K562 (cell line): ENCODE measurements at regions not wholly inside any gene's neighbourhood (a gene's known extent, or its start where the extent isn't known, plus 50 kb on each side); places are given as distances from the start of the nearest gene placed in this dataset.

Experiments
- HOXB6 ChIP-seq: fragments of 250-450 bp; sonication (Bioruptor Pico); IDR thresholded peaks from 2 replicates; pipeline ENCODE4 v1.5.1; 2022; ENCODE audit warnings: mild to moderate bottlenecking, borderline replicate concordance
- KDM4B ChIP-seq, 2 experiments: fragments of 450-650 bp in 1 of 2; sonication (generic) in 1 of 2; IDR thresholded peaks; 2 replicates each; pipeline ENCODE4 v1.6.1; 2016 to 2017; ENCODE audit warnings: borderline replicate concordance in 2 of 2, antibody characterized with exemption in 1 of 2, low read depth in 1 of 2, mild to moderate bottlenecking in 1 of 2
- PCBP1 ChIP-seq: fragments of 200-400 bp; formaldehyde crosslinking; IDR thresholded peaks from 2 replicates; pipeline ENCODE4 v1.6.1; 2018; ENCODE audit warnings: mild to moderate bottlenecking, low read depth, low read length; ENCODE audit not compliant: poor library complexity, severe bottlenecking
- SREBF1 ChIP-seq: fragments of 150-350 bp; IDR thresholded peaks from 2 replicates; pipeline ENCODE4 v1.6.1; 2014; ENCODE audit warnings: antibody characterized with exemption, low read depth, low read length, borderline replicate concordance
- TF ChIP-seq, protein P1 (sequence below), 2 experiments: fragments of 450-650 bp; conservative IDR thresholded peaks; 2 replicates each; pipeline ENCODE4 v1.6.1; 2017; ENCODE audit warnings: mild to moderate bottlenecking in 2 of 2, moderate library complexity in 2 of 2
- TF ChIP-seq, protein P2 (sequence below): sonication (generic); formaldehyde crosslinking; IDR thresholded peaks from 2 replicates; pipeline ENCODE4 v1.8.0; 2022; ENCODE audit warnings: missing genetic modification reagents, mild to moderate bottlenecking, moderate library complexity, borderline replicate concordance
- TF ChIP-seq, protein P3 (sequence below): fragments of 250-450 bp; sonication (Bioruptor Pico); IDR thresholded peaks from 2 replicates; pipeline ENCODE4 v1.4.0; 2020; ENCODE audit warnings: mild to moderate bottlenecking, moderate library complexity
- TF ChIP-seq, protein P4 (sequence below): fragments of 250-450 bp; sonication (Bioruptor Pico); IDR thresholded peaks from 2 replicates; pipeline ENCODE4 v1.5.0; 2021; ENCODE audit warnings: mild to moderate bottlenecking, moderate library complexity
- TF ChIP-seq, protein P5 (sequence below): fragments of 250-450 bp; sonication (Bioruptor Pico); IDR thresholded peaks from 2 replicates; pipeline ENCODE4 v1.8.0; 2021; ENCODE audit warnings: moderate library complexity, mild to moderate bottlenecking, inconsistent platforms
- TF ChIP-seq, protein P6 (sequence below): fragments of 250-450 bp; sonication (Bioruptor Pico); IDR thresholded peaks from 2 replicates; pipeline ENCODE4 v1.5.0; 2020; ENCODE audit warnings: mild to moderate bottlenecking, borderline replicate concordance

DNA sequence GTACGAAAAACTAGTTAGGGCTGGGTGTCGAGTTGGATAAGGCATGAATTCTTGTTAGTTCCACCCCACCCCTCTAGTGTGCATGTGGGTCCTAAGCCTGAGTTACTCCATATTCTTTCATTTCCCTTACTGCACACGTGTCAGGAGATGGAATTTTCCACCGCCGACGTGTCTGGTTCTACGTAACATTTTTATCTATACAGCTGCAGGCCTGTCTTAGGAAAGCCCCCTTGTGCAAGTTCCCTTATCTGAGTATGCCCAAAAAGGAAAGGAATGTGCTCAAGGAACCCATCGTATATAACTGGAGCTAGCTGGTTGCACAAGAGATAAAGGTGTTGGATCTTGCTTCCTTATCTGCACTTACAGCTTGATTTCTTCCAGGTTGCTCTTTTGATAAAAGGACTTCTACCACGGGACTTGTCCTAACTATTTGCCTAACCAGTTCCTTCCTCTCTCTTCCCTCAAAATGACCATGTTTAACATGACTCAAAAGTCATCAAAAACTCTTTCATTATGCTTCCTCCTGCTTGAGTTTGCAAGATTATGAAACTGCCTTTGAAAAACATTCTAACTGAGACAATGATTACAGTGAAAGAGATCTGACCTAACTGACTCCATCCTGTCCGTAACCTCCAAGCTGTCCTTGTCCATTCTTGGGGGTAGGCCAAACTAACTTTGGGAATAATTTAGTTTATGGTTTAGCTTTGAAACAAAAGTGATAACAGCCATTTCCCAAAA is 181.4 kb downstream of the AKR1D1 start (continued):
- TF ChIP-seq, protein P1, sequence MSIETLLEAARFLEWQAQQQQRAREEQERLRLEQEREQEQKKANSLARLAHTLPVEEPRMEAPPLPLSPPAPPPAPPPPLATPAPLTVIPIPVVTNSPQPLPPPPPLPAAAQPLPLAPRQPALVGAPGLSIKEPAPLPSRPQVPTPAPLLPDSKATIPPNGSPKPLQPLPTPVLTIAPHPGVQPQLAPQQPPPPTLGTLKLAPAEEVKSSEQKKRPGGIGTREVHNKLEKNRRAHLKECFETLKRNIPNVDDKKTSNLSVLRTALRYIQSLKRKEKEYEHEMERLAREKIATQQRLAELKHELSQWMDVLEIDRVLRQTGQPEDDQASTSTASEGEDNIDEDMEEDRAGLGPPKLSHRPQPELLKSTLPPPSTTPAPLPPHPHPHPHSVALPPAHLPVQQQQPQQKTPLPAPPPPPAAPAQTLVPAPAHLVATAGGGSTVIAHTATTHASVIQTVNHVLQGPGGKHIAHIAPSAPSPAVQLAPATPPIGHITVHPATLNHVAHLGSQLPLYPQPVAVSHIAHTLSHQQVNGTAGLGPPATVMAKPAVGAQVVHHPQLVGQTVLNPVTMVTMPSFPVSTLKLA (conservative IDR thresholded peaks at IDR 0.05), result peak; percentile 88 to 92
- no peak for TF ChIP-seq SREBF1
- TF ChIP-seq, protein P2, sequence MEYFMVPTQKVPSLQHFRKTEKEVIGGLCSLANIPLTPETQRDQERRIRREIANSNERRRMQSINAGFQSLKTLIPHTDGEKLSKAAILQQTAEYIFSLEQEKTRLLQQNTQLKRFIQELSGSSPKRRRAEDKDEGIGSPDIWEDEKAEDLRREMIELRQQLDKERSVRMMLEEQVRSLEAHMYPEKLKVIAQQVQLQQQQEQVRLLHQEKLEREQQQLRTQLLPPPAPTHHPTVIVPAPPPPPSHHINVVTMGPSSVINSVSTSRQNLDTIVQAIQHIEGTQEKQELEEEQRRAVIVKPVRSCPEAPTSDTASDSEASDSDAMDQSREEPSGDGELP (CRISPR knock-in tag), result no peak; the same call in 1 of the 2 replicates
- no peak for TF ChIP-seq KDM4B (IDR thresholded peaks at IDR 0.05; ENCODE audit: borderline replicate concordance in 2 of 2, low read depth in 1 of 2)
- TF ChIP-seq, protein P3, sequence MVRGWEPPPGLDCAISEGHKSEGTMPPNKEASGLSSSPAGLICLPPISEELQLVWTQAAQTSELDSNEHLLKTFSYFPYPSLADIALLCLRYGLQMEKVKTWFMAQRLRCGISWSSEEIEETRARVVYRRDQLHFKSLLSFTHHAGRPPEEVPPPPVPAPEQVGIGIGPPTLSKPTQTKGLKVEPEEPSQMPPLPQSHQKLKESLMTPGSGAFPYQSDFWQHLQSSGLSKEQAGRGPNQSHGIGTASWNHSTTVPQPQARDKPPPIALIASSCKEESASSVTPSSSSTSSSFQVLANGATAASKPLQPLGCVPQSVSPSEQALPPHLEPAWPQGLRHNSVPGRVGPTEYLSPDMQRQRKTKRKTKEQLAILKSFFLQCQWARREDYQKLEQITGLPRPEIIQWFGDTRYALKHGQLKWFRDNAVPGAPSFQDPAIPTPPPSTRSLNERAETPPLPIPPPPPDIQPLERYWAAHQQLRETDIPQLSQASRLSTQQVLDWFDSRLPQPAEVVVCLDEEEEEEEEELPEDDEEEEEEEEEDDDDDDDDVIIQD (CRISPR knock-in tag), result peak; percentile 100
- TF ChIP-seq, protein P4, sequence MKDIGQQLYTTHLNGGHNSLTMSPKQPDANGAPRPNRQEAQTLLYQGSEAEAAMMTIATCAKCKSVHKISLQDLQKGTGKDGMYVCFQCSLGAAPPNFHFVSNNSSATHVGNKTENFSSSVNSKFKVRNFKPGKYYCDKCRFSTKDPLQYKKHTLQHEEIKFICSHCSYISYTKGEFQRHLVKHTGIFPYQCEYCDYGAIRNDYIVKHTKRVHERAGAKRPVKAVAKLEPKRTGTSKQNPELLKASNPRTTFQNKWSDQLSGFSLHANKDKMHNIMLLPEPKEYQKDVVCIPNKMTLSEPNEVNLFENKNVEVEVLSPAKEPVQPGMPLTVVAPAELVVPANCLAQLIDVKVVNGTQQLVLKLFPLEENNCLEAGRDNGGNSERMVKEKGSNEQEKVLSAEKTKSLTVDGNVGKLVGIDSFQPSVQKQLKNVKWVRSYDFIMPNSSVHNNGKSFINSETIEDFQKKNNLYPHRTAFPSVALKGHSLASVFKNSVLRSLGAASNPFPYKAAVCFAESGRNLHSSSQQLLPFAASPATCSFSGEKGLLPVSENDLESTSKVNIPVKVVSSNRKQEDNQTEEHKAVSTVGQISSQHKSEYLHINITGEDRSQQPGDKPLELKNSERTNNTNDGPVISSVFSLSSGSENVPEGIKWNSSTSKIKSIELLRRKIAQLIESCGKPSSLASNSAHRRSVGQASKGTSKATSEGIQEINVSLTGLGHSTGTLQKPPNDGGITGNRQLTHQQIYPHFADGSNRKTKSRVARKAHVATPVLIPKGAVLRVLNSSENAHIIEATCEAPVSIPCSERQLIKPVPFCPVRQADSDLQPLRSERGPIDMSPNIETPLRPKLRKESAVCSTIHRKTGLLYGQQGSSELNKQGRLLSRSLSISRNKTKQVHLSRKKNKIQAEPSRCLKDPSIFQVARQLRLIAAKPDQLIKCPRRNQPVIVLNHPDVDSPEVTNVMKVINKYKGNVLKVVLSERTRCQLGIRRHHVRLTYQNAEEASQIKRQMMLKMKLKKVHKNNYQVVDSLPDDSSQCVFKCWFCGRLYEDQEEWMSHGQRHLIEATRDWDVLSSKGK (CRISPR knock-in tag), result peak; percentile 91
- TF ChIP-seq, protein P5, sequence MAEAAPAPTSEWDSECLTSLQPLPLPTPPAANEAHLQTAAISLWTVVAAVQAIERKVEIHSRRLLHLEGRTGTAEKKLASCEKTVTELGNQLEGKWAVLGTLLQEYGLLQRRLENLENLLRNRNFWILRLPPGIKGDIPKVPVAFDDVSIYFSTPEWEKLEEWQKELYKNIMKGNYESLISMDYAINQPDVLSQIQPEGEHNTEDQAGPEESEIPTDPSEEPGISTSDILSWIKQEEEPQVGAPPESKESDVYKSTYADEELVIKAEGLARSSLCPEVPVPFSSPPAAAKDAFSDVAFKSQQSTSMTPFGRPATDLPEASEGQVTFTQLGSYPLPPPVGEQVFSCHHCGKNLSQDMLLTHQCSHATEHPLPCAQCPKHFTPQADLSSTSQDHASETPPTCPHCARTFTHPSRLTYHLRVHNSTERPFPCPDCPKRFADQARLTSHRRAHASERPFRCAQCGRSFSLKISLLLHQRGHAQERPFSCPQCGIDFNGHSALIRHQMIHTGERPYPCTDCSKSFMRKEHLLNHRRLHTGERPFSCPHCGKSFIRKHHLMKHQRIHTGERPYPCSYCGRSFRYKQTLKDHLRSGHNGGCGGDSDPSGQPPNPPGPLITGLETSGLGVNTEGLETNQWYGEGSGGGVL, result peak; percentile 98
- TF ChIP-seq, protein P6, sequence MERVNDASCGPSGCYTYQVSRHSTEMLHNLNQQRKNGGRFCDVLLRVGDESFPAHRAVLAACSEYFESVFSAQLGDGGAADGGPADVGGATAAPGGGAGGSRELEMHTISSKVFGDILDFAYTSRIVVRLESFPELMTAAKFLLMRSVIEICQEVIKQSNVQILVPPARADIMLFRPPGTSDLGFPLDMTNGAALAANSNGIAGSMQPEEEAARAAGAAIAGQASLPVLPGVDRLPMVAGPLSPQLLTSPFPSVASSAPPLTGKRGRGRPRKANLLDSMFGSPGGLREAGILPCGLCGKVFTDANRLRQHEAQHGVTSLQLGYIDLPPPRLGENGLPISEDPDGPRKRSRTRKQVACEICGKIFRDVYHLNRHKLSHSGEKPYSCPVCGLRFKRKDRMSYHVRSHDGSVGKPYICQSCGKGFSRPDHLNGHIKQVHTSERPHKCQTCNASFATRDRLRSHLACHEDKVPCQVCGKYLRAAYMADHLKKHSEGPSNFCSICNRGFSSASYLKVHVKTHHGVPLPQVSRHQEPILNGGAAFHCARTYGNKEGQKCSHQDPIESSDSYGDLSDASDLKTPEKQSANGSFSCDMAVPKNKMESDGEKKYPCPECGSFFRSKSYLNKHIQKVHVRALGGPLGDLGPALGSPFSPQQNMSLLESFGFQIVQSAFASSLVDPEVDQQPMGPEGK (CRISPR knock-in tag), result peak; percentile 99
- TF ChIP-seq PCBP1, result no peak
- TF ChIP-seq HOXB6 (CRISPR knock-in tag), result peak; percentile 98
